ENCODE measurements at regions not wholly inside any gene's neighbourhood (a gene's known extent, or its start where the extent isn't known, plus 50 kb on each side); places are given as distances from the start of the nearest gene placed in this dataset.

GRCh38 chr11:43578346-43579170 is 102.0 kb upstream of the HSD17B12 start:
- Mint-ChIP-seq H3K4me1 (peaks cover 17% of the 10 kb centered on the region), H3K9me3 (no peaks in the 10 kb centered on the region), H3K36me3 (ENCODE audit: low read depth) (no peaks in the 10 kb centered on the region), H3K27me3 (ENCODE audit: insufficient read depth) (peaks cover 98% of the 10 kb centered on the region), H3K27ac (no peak overlapping the region), H3K4me3 (peak overlapping the region; percentile 62)
- Histone ChIP-seq H3K36me3 (ENCODE audit: control insufficient read depth, insufficient read depth, low read length) (no peaks in the 10 kb centered on the region), H3K4me1 (ENCODE audit: control insufficient read depth, insufficient read depth, low read length) (peaks cover 3% of the 10 kb centered on the region), H3K27ac (ENCODE audit: low read depth, low read length) (no peak overlapping the region), H3K4me3 (ENCODE audit: low read length) (peak overlapping the region; percentile 83), H3K27me3 (ENCODE audit: control insufficient read depth, insufficient read depth, low read length, poor library complexity, severe bottlenecking) (peaks cover 99% of the 10 kb centered on the region), H3K9ac (ENCODE audit: extremely low read depth, low read length, poor library complexity, severe bottlenecking) (no peak overlapping the region), H3K9me3 (ENCODE audit: control insufficient read depth, low read length) (no peaks in the 10 kb centered on the region)
- no peak for TF ChIP-seq CTCF (conservative IDR thresholded peaks at IDR 0.05)
- WGBS, 2 experiments (ENCODE audit: insufficient coverage in 1 of 2, insufficient read length in 1 of 2): 0 to 3% methylated on average over 10 to 23 of the region's 35 CpGs
- peak; percentile 61 for DNase-seq

- Histone ChIP-seq H3K9ac (ENCODE audit: extremely low read depth, low read length, poor library complexity, severe bottlenecking) (no peak overlapping the region), H3K27ac (ENCODE audit: low read depth, low read length) (no peak overlapping the region), H3K36me3 (ENCODE audit: control insufficient read depth, insufficient read depth, low read length) (no peaks in the 10 kb centered on the region), H3K9me3 (ENCODE audit: control insufficient read depth, low read length) (no peaks in the 10 kb centered on the region), H3K4me1 (ENCODE audit: control insufficient read depth, insufficient read depth, low read length) (peaks cover 3% of the 10 kb centered on the region), H3K27me3 (ENCODE audit: control insufficient read depth, insufficient read depth, low read length, poor library complexity, severe bottlenecking) (peaks cover 99% of the 10 kb centered on the region), H3K4me3 (ENCODE audit: low read length) (peak overlapping the region; percentile 83)
- Mint-ChIP-seq H3K4me3 (peak overlapping the region; percentile 62), H3K27ac (no peak overlapping the region), H3K36me3 (ENCODE audit: low read depth) (no peaks in the 10 kb centered on the region), H3K4me1 (peaks cover 17% of the 10 kb centered on the region), H3K9me3 (no peaks in the 10 kb centered on the region), H3K27me3 (ENCODE audit: insufficient read depth) (peaks cover 98% of the 10 kb centered on the region)
- WGBS, 2 experiments (ENCODE audit: insufficient coverage in 1 of 2, insufficient read length in 1 of 2): 1% methylated on average over 32 to 83 of the region's 83 CpGs
- peak; percentile 90 for DNase-seq
- TF ChIP-seq CTCF (conservative IDR thresholded peaks at IDR 0.05): peak; percentile 70
Measured at GRCh38 chr11:43579171-43579918, 101.2 kb upstream of the HSD17B12 start.

- no peak for DNase-seq
- no peaks in the 10 kb centered on the region for H3K36me3 ChIP-seq (ENCODE audit: control insufficient read depth, insufficient read depth, low read length)
- no peaks in the 10 kb centered on the region for H3K36me3 Mint-ChIP-seq (ENCODE audit: low read depth)
- H3K4me3 ChIP-seq (ENCODE audit: low read length): peak overlapping the region; percentile 83
- no peak overlapping the region for H3K27ac Mint-ChIP-seq
- no peaks in the 10 kb centered on the region for H3K9me3 ChIP-seq (ENCODE audit: control insufficient read depth, low read length)
- peak overlapping the region; percentile 62 for H3K4me3 Mint-ChIP-seq
- peaks cover 3% of the 10 kb centered on the region for H3K4me1 ChIP-seq (ENCODE audit: control insufficient read depth, insufficient read depth, low read length)
- H3K27ac ChIP-seq (ENCODE audit: low read depth, low read length): no peak overlapping the region
- TF ChIP-seq CTCF (conservative IDR thresholded peaks at IDR 0.05): no peak
- H3K9me3 Mint-ChIP-seq: no peaks in the 10 kb centered on the region
- no peak overlapping the region for H3K9ac ChIP-seq (ENCODE audit: extremely low read depth, low read length, poor library complexity, severe bottlenecking)
- H3K27me3 ChIP-seq (ENCODE audit: control insufficient read depth, insufficient read depth, low read length, poor library complexity, severe bottlenecking): peaks cover 99% of the 10 kb centered on the region
- peaks cover 98% of the 10 kb centered on the region for H3K27me3 Mint-ChIP-seq (ENCODE audit: insufficient read depth)
- 0% methylated on average over 1 of the region's 5 CpGs; no CpG with 5 or more reads in 1 of the 2 experiments for WGBS, 2 experiments (ENCODE audit: insufficient coverage in 1 of 2, insufficient read length in 1 of 2)
- H3K4me1 Mint-ChIP-seq: peaks cover 14% of the 10 kb centered on the region
Measured at GRCh38 chr11:43579919-43580276, 100.6 kb upstream of the HSD17B12 start.

Data from endodermal cell (in vitro differentiated cells).